Stimulated activated CD4-positive, alpha-beta T cell treated with anti-CD3 and anti-CD28 coated beads, Interleukin-12 subunit alpha, Interleukin-12 subunit beta, amount 100 ng/mL, for 48 hours (primary cell): ENCODE measurements at regions not wholly inside any gene's neighbourhood (a gene's known extent, or its start where the extent isn't known, plus 50 kb on each side); places are given as distances from the start of the nearest gene placed in this dataset.

ENCODE experiments used
- DNase-seq, 3 donors: peaks; one replicate each; pipeline ENCODE4 v3.0.0-alpha.2; 2020; ENCODE audit warnings: low read depth in 2 of 3, low spot score in 1 of 3

GRCh38 chr22:48841881-48842582, 985.6 kb downstream of the BRD1 start:
- DNase-seq: no peak

- no peak for DNase-seq
Measured at GRCh38 chr22:48840112-48840949, 987.3 kb downstream of the BRD1 start.

GRCh38 chr22:48838846-48839730, 988.6 kb downstream of the BRD1 start:
- no peak for DNase-seq

- no peak for DNase-seq
Measured at GRCh38 chr22:48838376-48838775, 989.3 kb downstream of the BRD1 start.

GRCh38 chr22:48837341-48837935, 990.2 kb downstream of the BRD1 start:
- DNase-seq: no peak

GRCh38 chr22:48836673-48837340, 990.9 kb downstream of the BRD1 start:
- no peak for DNase-seq

GRCh38 chr22:48835857-48836672, 991.6 kb downstream of the BRD1 start:
- no peak for DNase-seq

- DNase-seq: no peak
Measured at GRCh38 chr22:48835364-48835763, 992.3 kb downstream of the BRD1 start.

GRCh38 chr22:48834404-48834803, 993.3 kb downstream of the BRD1 start:
- no peak for DNase-seq

GRCh38 chr22:48832592-48832991, 995.1 kb downstream of the BRD1 start:
- DNase-seq: peak; percentile 2 to 7 (median 6)

- no peak for DNase-seq
Measured at GRCh38 chr22:48829908-48830307, 997.8 kb downstream of the BRD1 start.

- DNase-seq: no peak
Measured at GRCh38 chr22:48828688-48829087, 999.0 kb downstream of the BRD1 start.

GRCh38 chr22:48827904-48828555, 999.6 kb downstream of the BRD1 start:
- no peak for DNase-seq

GRCh38 chr22:48827268-48827846, 1000.3 kb downstream of the BRD1 start:
- DNase-seq: no peak

GRCh38 chr22:48826546-48826945, 1001.1 kb downstream of the BRD1 start:
- DNase-seq: no peak

- no peak for DNase-seq
Measured at GRCh38 chr22:48825802-48826520, 1001.7 kb downstream of the BRD1 start.

GRCh38 chr22:48824712-48825651, 1002.7 kb downstream of the BRD1 start:
- no peak for DNase-seq
